IPS-20b (cell line): ENCODE measurements at regions not wholly inside any gene's neighbourhood (a gene's known extent, or its start where the extent isn't known, plus 50 kb on each side); places are given as distances from the start of the nearest gene placed in this dataset.
A peak's percentile ranks its signal among the peaks of the same experiment; 100 is the strongest.

ENCODE experiments used
- H3K27ac ChIP-seq: one replicate; pipeline ENCODE4 v1.5.1; 2013; ENCODE audit warnings: low read length
- H3K27me3 ChIP-seq: 2 replicates; pipeline ENCODE4 v1.6.1; 2013; ENCODE audit warnings: mild to moderate bottlenecking, low read length, inconsistent platforms; ENCODE audit not compliant: insufficient read depth
- H3K36me3 ChIP-seq: 2 replicates; pipeline ENCODE4 v1.6.1; 2013; ENCODE audit warnings: low read depth, mild to moderate bottlenecking, inconsistent platforms, low read length, moderate library complexity; ENCODE audit not compliant: insufficient read depth
- H3K4me1 ChIP-seq: 2 replicates; pipeline ENCODE4 v1.6.1; 2013; ENCODE audit warnings: mild to moderate bottlenecking, control low read depth, inconsistent platforms, low read length, moderate library complexity; ENCODE audit not compliant: insufficient read depth
- H3K4me3 ChIP-seq: 2 replicates; pipeline ENCODE4 v1.5.1; 2013; ENCODE audit warnings: mild to moderate bottlenecking, low read length, inconsistent platforms
- H3K9ac ChIP-seq: 2 replicates; pipeline ENCODE4 v1.6.1; 2013; ENCODE audit warnings: low read depth, mild to moderate bottlenecking, inconsistent platforms, low read length, moderate library complexity
- H3K9me3 ChIP-seq: 2 replicates; pipeline ENCODE4 v1.6.1; 2013; ENCODE audit warnings: mild to moderate bottlenecking, low read depth, low read length, inconsistent platforms; ENCODE audit not compliant: insufficient read depth

- H3K27ac ChIP-seq: no peak overlapping the region
- H3K9ac ChIP-seq: no peak overlapping the region
- peaks cover 19% of the 10 kb centered on the region for H3K4me1 ChIP-seq
- peaks cover 12% of the 10 kb centered on the region; the same call in 1 of the 2 replicates for H3K27me3 ChIP-seq
- H3K9me3 ChIP-seq: no peaks in the 10 kb centered on the region
- H3K36me3 ChIP-seq: no peaks in the 10 kb centered on the region
- H3K4me3 ChIP-seq: no peak overlapping the region
These were observed 344.7 kb downstream of the MN1 start for GRCh38 chr22:27456696-27457503.

DNA sequence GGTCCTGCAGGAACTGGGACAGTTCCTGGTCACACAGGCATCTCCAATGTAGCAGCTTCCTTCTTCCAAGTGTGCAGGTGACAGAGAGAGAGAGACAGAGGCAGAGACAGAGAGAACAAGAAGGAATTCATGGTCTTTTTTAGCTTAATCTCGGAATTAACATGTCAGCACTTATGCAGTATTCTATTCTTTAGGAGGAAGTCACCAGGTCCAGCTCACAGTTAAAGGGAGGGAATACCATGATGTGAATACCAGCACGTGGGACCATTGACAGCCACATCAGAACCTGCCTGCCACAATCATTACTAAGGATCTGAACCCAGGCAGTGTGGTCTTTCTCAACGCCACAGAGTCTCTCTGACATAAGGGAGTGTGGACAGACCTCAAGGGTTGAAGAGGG is 341.6 kb downstream of the MN1 start:
- peaks cover 12% of the 10 kb centered on the region; the same call in 1 of the 2 replicates for H3K27me3 ChIP-seq
- no peaks in the 10 kb centered on the region for H3K9me3 ChIP-seq
- H3K4me3 ChIP-seq: no peak overlapping the region
- H3K9ac ChIP-seq: no peak overlapping the region
- H3K4me1 ChIP-seq: peaks cover 27% of the 10 kb centered on the region
- H3K27ac ChIP-seq: no peak overlapping the region
- no peaks in the 10 kb centered on the region for H3K36me3 ChIP-seq

DNA sequence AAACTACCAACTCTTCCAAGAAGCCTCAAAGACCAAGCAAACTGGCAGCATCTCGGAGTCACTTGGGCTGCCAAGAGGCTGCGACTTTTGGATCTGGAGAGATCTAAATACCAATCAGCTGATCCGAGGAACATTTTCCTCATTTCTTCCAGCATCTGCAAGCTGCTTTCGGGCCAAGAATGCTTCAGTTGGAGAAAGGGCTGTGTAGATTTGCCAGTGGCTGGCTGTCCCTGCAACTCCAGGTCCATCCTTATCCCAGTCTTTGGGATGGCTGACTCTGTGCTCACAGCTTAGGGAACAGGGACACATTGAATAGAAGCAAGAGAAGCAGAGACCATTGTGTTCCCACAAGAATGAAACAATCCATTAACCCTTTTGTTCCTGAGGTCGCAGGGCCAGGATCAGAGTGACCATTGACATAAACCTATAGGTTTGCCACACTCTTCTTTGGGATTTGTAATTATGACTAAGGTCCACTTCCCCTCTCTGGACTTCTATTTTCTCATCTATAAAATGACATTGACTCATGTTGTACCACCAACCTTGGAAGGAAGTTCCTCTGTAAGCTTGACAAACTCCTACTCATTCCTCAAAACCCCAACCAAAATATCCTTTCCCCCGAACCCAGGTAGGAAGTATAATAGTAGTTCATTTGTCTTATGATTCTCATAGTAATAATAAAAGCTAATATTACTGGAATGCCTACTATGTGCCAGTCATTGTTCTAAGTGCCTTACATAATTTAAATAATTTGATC is 340.8 kb downstream of the MN1 start:
- no peak overlapping the region for H3K4me3 ChIP-seq
- H3K4me1 ChIP-seq: peaks cover 27% of the 10 kb centered on the region
- H3K9me3 ChIP-seq: no peaks in the 10 kb centered on the region
- H3K27me3 ChIP-seq: peaks cover 12% of the 10 kb centered on the region; the same call in 1 of the 2 replicates
- H3K36me3 ChIP-seq: no peaks in the 10 kb centered on the region
- no peak overlapping the region for H3K9ac ChIP-seq
- H3K27ac ChIP-seq: no peak overlapping the region

GRCh38 chr22:27461470-27461869 is 340.1 kb downstream of the MN1 start:
- peaks cover 12% of the 10 kb centered on the region; the same call in 1 of the 2 replicates for H3K27me3 ChIP-seq
- peak overlapping the region; percentile 5; the same call in 1 of the 2 replicates for H3K9ac ChIP-seq
- peak overlapping the region; percentile 30; the same call in 1 of the 2 replicates for H3K4me3 ChIP-seq
- peaks cover 27% of the 10 kb centered on the region for H3K4me1 ChIP-seq
- no peaks in the 10 kb centered on the region for H3K36me3 ChIP-seq
- H3K9me3 ChIP-seq: no peaks in the 10 kb centered on the region
- H3K27ac ChIP-seq: no peak overlapping the region

DNA sequence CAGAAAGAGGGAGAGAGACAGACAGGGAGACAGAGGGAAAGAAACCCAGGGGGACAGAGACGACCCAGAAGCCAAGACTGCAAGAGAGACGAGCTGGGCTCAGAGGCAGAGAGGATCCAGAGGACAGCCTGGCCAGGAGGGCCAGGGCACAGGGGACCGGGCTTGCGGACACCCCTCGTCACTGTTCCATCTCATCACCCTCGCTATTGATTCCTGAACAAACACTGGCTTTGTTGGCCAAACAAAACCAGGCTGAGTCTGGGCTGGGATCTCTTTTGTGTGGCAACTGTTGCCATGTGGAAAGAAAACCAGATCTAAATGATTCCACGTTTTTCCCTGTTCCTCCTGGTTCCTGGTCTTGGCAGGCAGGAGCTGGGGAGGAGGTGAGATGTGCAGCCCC is 339.4 kb downstream of the MN1 start:
- H3K4me1 ChIP-seq: peaks cover 27% of the 10 kb centered on the region
- peak overlapping the region; percentile 5; the same call in 1 of the 2 replicates for H3K9ac ChIP-seq
- H3K27me3 ChIP-seq: peaks cover 12% of the 10 kb centered on the region; the same call in 1 of the 2 replicates
- H3K9me3 ChIP-seq: no peaks in the 10 kb centered on the region
- no peaks in the 10 kb centered on the region for H3K36me3 ChIP-seq
- no peak overlapping the region for H3K27ac ChIP-seq
- no peak overlapping the region; the same call in 1 of the 2 replicates for H3K4me3 ChIP-seq

DNA sequence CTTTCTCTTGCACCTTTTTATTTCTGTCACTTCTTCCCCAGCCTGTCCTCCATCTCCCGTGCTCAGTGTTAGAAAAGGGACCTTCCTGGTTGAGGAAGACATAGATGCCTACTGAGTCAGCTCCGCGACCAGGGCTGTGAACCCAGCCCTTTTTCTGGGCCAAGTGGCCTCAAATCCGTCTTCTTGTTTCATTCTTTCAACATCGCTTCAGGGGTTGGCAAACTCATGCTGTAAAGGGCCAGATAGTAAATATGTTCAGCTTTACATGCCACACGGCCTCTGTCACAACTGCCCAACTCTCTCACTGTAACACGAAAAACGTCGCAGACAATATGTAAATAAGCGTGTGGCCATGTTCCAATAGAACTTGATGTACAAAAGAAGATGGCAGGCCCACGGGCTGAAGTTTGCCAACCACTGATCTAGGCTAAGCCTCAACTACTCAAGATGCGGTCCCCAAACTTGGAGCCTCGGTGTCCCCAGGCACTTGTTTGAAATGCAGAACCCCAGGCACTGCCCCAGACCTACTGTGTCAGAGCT is 338.4 kb downstream of the MN1 start:
- H3K36me3 ChIP-seq: no peaks in the 10 kb centered on the region
- H3K27ac ChIP-seq: no peak overlapping the region
- peaks cover 27% of the 10 kb centered on the region; the same call in 1 of the 2 replicates for H3K4me1 ChIP-seq
- H3K9me3 ChIP-seq: no peaks in the 10 kb centered on the region
- no peak overlapping the region for H3K9ac ChIP-seq
- H3K27me3 ChIP-seq: peaks cover 12% of the 10 kb centered on the region; the same call in 1 of the 2 replicates
- no peak overlapping the region for H3K4me3 ChIP-seq

DNA sequence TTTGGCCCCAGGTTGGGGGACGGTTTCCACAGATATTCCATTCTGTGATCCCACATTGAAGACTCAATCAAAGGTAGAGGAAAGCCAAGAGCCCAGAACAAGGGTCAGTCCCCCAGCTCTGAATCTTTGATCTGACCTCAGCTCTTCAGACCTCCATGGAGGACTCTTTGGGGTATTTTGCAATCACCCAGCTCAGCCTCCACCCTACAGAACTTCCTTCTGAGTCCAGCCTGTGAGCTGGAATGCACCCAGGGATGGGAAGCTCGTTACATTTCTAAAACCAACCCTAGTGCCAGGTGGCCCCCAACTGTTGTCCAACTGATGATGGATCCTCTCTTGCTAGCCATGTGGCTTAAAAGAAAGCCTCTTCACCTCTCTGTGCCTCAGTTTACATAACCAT is 335.3 kb downstream of the MN1 start:
- no peaks in the 10 kb centered on the region for H3K27me3 ChIP-seq
- no peak overlapping the region for H3K9ac ChIP-seq
- H3K9me3 ChIP-seq: no peaks in the 10 kb centered on the region
- H3K27ac ChIP-seq: no peak overlapping the region
- no peaks in the 10 kb centered on the region for H3K36me3 ChIP-seq
- H3K4me1 ChIP-seq: peaks cover 13% of the 10 kb centered on the region; the same call in 1 of the 2 replicates
- H3K4me3 ChIP-seq: no peak overlapping the region

- Histone ChIP-seq H3K27me3 (no peaks in the 10 kb centered on the region), H3K9me3 (no peaks in the 10 kb centered on the region), H3K4me3 (no peak overlapping the region), H3K27ac (no peak overlapping the region), H3K36me3 (no peaks in the 10 kb centered on the region), H3K9ac (no peak overlapping the region), H3K4me1 (peaks cover 8% of the 10 kb centered on the region; the same call in 1 of the 2 replicates)
These were observed 334.6 kb downstream of the MN1 start for GRCh38 chr22:27466778-27467438.

- Histone ChIP-seq H3K9me3 (no peaks in the 10 kb centered on the region), H3K27me3 (no peaks in the 10 kb centered on the region), H3K36me3 (no peaks in the 10 kb centered on the region), H3K9ac (no peak overlapping the region), H3K4me3 (no peak overlapping the region), H3K27ac (no peak overlapping the region), H3K4me1 (no peaks in the 10 kb centered on the region)
These were observed 333.8 kb downstream of the MN1 start for GRCh38 chr22:27467711-27468110.

DNA sequence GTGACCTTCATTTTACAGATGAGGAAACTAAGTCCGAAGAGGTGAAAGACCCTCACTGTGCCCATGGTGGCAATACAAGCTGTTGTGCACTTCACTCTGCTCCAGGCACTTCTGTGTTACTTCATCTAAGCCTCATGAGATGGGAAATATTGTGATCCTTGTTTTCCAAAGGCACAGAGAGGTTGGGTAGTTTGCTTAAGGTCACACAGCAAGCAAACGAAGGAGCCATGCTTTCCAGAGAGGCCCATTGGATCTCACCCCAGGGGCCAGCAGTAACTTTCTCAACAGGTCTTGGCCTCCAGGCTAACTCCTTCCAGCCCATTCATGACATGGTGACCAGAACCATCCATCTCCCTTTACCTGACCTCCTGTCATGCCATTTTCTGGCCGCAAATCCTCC is 332.8 kb downstream of the MN1 start:
- Histone ChIP-seq H3K9me3 (no peaks in the 10 kb centered on the region), H3K27ac (no peak overlapping the region), H3K4me1 (no peaks in the 10 kb centered on the region), H3K36me3 (no peaks in the 10 kb centered on the region), H3K9ac (no peak overlapping the region), H3K4me3 (no peak overlapping the region), H3K27me3 (no peaks in the 10 kb centered on the region)

- no peaks in the 10 kb centered on the region for H3K27me3 ChIP-seq
- H3K27ac ChIP-seq: no peak overlapping the region
- H3K9ac ChIP-seq: no peak overlapping the region
- no peak overlapping the region for H3K4me3 ChIP-seq
- H3K4me1 ChIP-seq: peaks cover 7% of the 10 kb centered on the region
- no peaks in the 10 kb centered on the region for H3K9me3 ChIP-seq
- H3K36me3 ChIP-seq: no peaks in the 10 kb centered on the region
These were observed 331.3 kb downstream of the MN1 start for GRCh38 chr22:27470169-27470772.
